Glomerular visceral epithelial cell (primary cell): ENCODE measurements at regions not wholly inside any gene's neighbourhood (a gene's known extent, or its start where the extent isn't known, plus 50 kb on each side); places are given as distances from the start of the nearest gene placed in this dataset.

Experiments
- DNase-seq: peaks from one replicate; pipeline ENCODE4 v3.0.0-alpha.2; 2016; ENCODE audit errors: extremely low spot score

DNA sequence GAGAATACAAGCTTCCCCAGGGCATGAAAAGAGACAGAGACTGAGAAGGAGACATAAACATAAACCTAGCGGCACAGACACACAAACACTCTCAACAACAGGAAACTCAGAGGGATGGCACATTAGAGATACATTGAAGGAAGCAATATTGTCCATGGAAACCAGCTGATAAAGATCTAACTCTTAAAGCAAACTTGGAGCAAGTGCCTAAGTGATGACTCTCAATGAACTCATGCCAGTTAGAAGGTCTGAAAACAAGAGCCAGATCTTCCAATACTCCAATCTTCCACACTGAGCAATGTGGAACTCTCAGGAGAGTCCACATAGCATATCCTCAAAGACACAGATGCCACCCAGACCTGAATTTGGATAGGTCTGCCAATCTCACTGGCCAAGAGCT, 168.8 kb upstream of the ISX start:
- DNase-seq: no peak

DNA sequence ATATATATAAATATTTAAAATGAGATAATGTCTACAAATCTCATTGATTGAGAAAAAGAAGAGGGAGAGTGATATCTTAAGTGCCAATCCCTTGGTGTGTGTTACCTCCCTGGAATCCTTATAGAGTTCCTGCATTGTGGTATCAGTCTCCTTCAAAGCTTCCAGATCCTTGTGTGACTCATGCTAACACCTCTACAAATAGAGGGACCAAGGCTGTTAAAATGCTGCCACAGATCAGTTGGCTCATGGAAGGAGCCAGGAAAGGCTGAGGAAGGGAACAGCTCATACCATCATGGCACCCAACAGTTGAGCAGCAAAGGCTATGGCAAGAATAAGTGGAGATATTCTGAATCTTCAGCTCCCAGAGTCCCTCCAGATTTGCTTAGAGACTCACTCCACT, 163.6 kb upstream of the ISX start:
- DNase-seq: peak; percentile 3

DNA sequence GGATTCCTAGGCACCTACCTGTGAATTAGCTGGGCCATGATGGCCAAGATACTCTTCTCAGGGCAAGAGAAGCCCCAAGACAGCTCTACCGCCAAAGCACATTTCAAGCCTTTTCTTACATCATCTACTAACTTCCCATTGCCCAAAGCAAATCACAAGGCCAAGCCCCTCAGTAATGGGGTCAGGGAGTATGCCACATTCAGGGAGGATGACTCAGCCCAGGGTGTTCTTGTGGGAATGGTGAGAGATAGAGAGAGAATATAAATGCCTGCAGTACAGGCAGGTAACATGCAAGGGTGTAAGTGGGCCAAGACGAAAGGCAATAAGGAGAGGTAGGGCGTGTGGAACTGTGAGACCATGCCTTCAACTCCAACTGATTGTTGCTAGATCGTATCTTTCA, 162.5 kb upstream of the ISX start:
- no peak for DNase-seq

DNA sequence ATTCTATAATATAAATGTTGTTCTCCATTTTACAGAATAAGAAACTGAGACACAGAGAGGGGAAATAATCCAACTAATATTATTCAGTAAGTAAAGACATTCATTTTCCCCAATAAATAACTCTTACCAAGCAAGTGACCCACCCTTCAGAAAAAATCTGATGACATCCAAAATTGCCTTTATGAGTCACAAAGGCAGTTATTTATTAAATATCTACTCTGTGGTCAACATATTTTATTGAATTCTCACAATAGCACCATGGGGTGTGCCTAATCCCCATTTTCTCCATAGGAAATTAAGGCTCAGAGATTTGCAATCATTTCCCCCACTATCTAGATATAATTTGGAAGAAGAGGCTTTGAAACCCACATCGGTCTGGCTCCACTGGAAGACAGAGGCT, 161.5 kb upstream of the ISX start:
- DNase-seq: peak; percentile 2

DNA sequence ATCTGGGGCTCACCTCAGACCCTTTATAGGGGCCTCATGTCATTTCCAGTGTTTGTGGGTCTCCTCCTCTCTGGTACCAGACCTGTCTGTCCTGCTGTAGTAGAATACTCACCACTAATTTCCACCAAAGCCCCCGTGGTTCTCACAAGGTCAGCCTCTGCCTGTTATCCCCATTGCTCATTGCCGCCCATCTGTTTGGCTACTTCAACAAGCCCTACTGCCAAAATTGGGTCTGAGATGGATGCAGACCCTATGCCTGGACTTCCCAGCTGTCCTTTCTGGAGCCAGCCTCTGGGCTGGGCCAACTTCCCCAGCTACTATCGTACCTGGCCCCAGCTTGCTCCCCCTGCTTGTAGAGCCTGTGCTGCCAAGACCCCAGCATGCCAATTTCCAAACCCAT, 152.1 kb upstream of the ISX start:
- DNase-seq: no peak

DNA sequence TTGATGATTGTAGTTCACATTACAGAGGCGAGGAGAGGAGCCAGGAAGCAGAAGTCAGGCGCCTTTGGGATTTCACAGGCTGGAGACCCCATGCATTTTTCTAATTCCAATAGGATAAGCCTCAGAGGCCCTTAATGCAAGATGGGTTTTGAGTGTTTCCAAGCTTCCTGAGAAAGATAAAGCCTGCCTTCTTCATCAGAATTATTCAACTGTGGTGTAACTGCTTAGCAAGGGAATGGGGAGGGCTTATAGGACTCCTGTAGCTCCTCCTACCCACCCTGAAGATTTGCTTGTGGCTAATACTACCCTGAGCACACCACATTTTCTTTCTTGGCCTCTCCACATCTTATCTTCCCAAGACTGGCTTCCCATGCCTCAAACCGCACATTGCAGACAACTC, 151.1 kb upstream of the ISX start:
- no peak for DNase-seq

DNA sequence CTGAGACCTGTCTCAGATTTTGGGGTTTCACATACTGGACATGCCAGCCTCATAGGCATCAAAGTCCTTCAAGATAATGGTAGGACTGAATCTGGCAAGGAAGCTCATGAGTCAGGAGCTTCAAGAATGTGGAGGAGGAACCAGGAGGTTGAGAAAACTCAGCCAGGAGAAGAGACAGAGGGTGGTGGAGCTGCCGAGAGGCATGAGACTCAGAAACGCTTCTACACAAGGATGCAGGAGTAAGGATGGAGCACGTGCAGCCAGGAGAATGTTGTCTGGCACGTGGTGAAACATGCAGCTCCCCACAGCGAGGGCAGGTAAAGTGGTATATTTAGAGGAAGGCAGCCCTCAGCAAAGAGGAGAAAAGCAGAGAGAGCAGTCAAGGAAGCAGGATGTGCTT, 148.7 kb upstream of the ISX start:
- peak; percentile 4 for DNase-seq

DNA sequence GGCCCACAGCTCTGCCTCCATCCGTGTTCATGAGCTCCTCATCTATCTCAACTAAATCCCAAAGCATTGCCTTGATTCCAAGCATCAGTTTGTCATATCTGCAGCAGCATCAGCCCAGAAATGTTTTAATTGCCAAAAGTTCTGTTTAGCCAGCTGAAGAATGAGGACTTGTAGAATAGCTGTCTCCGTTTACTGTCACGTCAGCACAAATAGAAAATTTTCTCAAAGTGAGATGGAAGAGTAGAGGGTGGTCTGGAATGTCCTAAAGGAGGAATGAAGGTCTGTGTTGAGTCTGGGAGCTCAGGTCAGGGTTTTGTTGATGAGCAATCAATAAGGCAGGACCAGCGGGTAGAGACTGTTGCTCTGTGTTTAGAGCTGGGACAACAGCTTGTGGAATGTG, 134.9 kb upstream of the ISX start:
- DNase-seq: no peak

DNA sequence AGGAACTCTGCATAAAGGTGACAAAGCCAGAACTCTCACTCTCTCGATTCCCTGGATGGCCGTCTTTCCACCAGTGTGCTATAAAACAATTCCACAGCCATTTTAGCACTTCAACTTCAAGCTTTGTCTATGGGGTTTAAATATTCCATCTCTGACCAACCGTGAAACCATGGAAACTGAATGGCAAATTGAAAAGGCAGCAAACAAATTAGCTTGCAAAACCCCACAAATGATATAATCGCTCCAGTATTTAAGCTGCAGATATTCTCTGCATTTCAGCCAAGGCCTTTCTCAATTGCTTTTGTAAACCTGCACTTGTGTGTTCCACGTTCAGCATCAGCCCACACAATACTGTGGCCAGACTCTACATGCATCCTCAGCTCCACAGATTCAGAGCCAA, 131.7 kb upstream of the ISX start:
- DNase-seq: peak; percentile 5

DNA sequence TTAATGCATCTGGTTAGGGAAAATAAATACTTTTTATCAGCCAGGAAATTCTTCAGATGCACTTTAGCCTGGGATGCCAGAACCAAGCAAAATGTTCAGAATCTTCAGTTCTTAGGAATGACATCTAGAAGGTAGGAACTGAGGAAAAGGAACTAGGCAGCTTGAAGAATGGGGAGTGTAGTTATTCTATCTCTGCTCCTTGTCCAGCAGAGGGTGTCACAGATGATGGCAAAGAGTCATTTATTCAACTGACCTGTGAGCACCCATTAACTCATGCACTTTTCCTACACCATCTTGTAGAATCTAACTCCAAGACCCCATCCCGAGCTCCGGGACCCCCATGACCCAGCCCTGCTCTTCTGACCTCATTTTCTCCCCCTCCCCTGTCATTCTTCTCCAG, 122.1 kb upstream of the ISX start:
- no peak for DNase-seq

DNA sequence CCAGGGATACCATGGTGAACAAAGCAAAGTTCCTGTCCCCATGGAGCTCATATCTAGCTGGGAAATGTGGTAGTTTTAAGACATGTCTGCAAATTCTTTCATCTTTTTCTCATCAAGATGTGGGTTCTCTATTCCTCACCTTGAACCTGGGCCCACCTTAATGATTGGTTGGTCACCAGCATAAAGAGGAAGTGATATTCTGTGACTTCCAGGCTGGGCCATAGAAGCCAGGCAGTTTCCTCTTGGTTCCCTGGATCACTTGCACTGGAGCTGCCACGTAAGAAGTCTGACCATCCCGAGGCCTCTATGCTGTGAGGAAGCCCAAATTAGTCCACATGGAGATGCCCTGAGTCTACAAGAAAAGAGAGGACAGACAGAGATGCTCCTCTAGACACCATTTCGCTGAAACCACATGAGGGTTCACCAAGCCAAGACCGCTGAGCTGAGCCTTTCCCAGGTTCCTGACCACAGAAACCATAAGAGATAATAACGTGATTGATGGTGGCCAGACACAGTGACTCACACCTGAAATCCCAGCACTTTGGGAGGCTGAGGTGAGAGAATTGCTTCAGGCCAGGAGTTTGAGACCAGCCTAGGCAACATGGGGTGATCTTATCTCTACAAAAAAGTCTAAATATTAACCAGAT, 119.5 kb upstream of the ISX start:
- DNase-seq: peak; percentile 69

DNA sequence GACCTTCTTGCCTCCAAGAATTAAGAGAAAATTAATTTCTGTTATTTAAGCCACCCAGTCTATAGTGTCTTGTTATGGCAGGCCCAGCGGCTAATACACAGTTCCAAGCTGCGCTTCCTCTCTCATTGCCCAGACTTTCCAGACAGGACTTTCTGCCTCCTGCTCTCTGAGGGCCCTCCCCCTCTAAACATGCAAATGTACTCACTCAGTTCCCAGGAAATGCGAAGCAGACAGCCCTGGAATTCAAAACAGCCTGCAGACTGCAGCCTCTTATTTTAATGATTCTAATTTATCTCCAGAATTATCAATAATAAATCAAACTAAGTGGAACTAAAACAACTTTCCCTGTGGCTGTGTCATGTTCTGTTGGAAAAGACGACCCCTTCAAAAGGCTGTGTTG, 115.5 kb upstream of the ISX start:
- no peak for DNase-seq

DNA sequence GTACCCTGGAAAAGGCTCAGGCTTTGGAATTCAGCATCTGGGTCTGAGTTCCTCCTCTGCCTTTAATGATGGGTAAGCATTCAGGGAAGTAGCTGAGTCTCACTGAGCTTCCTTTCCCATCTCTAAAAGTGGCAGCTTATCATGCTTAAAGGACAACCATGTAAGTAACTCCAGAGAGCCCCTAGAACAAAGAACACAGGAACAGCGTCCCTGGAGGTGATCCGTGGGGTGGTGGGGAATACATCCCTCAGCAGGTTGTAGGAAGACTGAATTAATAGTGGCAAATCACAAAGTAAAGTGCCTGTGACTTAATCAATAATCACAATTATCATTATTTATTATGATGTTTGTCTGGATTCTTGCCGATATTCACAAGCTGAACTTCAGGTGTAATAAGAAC, 114.7 kb upstream of the ISX start:
- no peak for DNase-seq

DNA sequence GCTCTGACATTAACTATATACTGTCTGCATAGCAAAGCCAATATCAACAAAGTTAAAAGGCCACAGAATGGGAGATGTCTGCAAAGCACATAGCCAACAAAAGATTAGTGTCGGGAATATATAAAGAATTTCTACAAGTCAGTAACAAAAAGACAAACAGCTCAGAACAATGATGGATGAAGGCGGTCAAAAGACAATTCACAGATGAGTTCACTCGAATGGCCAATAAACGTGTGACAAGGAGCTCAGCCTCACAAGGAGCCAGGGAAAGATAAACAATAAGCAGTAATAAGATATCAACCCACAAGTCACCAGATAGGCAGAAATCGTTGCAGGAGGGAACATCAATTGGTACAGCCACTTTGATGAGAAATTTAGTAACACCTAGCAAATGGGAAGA, 106.0 kb upstream of the ISX start:
- DNase-seq: no peak

DNA sequence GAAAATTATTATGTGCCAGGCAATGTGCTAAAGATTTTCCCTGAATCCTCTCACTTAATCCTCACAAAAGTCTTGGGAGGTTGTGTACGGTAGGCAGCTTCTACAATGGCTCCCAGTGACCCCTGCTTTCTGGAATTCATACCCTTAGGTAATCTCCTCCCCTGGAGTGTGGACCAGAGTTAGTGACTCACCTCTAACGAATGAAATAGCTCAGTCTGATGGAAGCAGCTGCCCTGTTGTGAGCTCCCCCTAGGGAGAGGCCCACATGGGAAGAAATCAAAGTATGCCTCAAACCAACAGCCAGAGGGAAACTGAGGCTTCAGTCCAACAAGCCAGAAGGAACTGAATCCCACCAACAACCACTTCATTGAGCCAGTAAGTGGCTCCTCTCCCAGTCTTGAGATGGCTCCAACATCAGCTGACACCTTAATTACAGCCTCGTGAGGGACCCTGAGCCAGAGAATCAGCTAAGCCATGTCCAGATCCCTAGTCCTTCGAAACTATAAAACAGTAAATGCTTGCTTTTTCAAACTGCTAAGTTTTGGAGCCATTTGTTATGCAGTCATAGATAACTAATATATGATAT, 98.9 kb upstream of the ISX start:
- DNase-seq: peak; percentile 74

DNA sequence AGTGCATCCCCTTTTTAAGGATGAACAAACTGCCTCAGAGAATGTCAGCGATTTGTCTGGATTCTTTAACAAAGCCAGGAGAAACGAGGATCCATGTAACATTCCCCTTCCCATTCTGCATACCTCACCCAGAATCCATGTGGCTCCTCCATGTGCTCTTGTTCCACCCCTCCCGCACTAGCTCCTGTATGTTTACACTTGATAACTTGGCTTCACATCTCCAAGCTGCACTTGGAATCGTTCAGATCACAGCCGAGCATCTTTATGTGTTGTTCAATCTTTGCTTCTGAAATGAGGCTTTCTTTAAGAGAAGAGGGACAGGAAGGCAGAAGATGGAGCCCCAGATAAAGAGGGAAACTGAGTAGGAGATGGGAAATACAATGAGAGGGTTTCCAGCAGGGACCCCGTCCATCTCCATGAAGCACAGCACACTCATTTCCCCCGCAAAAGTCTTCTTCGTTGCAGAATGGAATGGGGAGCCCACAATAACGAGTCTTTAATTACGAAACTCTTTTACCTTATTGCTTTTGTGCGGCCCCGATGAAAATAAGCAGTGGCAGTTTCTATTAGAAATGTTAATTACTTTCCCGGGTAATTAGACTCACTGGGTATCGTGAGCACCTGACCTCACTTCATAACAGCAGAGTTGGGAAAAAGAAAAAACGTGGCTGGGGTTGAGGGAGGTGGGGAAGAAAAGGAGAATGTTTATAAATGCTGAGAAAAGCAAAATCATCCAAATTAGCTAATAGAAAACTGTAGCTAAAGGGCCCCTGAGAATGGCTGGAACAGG, 96.8 kb upstream of the ISX start:
- no peak for DNase-seq

DNA sequence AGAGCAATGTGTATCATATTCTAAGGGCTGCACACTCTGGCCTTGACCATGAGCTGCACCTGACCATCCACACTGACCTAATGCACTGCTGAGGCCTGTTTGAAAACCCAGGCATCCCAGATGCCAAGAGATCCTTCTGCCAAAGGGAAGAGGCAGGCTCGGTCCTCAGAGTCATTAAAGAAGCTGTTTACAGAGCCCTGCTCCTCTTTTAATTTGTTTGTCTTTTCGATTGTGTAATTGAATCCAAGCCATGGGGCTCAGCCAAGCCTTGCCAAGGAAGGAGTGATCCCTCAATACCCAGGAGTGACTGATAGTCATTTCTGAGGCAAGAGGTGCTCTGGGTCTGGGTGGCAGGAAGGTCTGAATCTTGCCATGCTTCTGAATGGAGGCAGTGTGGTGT, 94.5 kb upstream of the ISX start:
- no peak for DNase-seq

DNA sequence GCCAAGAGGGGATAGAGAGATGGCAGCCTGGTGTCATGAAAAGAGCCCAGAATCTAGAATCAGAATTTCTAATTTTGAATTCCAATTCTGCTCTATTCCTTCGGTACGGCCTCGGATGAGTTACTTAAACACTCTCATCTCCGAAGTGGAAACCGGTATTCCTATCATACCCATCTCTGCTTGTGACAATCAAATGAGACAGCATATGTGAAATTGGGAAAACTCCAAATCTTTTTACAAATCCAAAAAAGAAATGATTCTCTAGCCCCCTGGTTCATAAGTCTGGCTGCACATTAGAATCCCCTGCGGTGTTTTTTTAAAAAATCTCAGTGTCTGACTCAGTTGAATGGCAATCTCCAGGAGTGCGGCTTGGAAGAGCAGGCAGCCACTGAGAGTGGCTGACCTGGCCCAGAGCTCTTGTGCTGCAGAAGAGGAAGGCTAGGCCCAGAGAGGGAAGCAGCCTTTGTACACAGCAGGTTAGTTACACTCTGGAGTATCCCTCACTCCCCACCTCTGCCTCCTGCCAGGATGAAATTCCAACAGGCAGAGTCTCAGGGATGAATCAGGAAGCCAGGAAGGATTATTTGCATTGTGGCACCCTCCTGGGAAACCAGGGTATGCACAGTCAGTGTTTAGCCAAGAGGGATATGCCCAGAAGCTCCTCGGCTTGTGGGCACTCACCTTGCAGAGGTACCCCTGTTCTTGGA, 93.6 kb upstream of the ISX start:
- peak; percentile 21 for DNase-seq

DNA sequence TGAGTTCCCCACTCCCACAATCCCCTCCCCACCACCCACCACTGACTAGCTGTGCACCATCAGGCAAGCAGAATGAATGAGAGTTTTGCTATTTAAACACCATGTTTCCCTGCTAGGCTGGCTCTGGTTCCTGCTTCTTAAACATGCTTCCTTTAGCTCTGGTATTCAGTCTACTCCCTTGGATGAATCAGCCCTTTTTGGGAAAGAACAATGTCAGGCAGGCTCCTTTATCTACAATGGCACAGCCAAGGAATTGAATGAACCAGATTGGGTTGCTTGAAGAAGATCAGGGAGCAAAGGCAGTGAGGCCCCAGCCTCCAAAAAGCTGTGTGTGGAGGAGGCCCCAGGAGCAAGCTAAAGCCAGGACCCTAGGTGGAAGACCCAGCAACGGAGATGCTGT, 92.9 kb upstream of the ISX start:
- DNase-seq: no peak

DNA sequence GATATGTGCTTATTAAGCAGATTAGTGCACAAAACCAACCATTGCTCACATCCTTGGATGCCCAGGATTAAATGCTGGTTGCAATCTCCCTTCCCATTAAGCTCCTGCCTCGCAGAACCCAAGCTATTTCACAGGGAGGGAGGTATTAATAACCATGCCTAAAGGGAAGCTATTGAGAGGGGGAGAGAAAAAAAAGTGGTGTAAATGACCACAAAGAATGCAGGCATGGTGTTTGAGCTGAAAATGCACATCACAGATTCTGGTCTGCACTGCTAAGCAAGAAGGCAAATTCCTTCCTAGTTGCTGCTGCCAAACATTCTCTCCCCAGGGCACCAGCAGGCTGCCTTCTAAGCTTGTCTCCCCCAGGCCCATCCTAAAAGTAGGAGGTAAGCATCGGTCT, 92.0 kb upstream of the ISX start:
- DNase-seq: peak; percentile 16

DNA sequence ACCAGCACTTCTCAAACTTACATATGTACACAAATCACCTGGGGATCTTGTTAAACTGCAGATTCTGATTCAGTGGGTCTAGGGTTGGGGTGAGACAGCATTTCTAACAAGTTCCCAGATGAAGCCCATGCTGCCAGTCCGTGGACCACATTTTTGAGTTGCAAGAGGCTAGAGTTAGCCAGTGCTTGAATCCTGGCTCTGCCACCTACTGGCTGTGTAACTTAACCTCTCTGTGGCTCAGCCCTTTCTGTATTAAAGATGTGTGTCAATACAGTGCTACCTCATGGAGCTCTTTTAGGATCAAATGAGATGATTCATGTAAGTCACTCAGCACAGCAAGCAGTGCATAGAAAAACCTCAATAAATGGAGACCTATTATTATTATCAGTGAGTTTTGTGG, 90.2 kb upstream of the ISX start:
- DNase-seq: peak; percentile 4

DNA sequence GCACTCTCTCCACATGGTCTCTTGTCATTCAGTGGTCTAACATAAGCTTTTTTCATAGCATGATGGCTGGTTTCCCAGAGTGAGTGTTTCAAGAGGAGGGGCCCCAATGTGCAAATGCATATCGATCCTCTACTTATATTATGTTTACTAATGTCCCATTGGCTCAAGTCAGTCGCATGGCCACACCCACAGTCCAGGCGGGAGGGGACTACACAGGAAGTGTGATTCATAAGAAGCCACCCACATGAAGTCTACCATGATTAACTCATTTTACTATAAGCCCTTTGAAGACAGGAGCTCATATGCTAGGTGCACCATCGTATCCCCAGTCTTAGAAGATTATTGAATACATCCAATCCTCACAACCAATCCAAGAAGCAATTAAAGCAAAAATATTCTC, 89.5 kb upstream of the ISX start:
- no peak for DNase-seq

DNA sequence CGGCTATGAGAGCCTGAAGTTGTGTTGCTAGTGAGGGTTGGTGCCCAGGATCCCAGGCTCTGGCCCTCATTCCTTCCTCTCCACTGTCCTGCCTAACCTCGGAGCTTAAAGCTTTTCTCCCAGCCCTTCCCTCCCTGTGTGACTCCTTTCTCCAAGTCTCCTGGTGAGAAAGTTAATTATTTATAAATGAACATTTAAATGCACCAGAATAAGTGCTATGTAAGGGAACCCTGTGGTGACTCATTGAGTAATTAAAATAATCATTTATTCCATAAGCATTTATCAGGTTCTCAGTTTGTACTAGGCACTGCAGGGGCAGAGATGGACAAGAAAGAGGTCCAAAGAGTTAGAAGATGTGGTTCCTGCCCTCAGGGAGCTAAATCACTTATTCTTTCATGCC, 89.1 kb upstream of the ISX start:
- no peak for DNase-seq
